Transverse colon (tissue), 4 donors: ENCODE measurements at regions not wholly inside any gene's neighbourhood (a gene's known extent, or its start where the extent isn't known, plus 50 kb on each side); places are given as distances from the start of the nearest gene placed in this dataset.

Experiments
- CTCF ChIP-seq, 5 experiments: fragments of 200-600 bp in 3 of 5; fragments of 450-650 bp in 2 of 5; sonication (generic) in 3 of 5; IDR thresholded peaks; 1 replicate in 2 of 5; 2 replicates in 3 of 5; pipeline ENCODE4 v1.5.1; 2016 to 2017; ENCODE audit warnings: antibody characterized with exemption in 5 of 5, inconsistent platforms in 3 of 5, mild to moderate bottlenecking in 2 of 5, moderate library complexity in 1 of 5
- POLR2A ChIP-seq: fragments of 450-650 bp; IDR thresholded peaks from one replicate; pipeline ENCODE4 v1.6.1; 2016; ENCODE audit warnings: antibody characterized with exemption, mild to moderate bottlenecking, moderate library complexity
- POLR2AphosphoS5 ChIP-seq, 3 donors: sonication (generic); formaldehyde crosslinking; IDR thresholded peaks; one replicate each; pipeline ENCODE4 v1.6.1; 2016; ENCODE audit warnings: antibody characterized with exemption in 3 of 3

GRCh38 chr1:61580417-61580816 lies 144.5 kb downstream of the TM2D1 start:
- TF ChIP-seq POLR2A (no peak), CTCF (IDR thresholded peaks at IDR 0.05) (no peak), POLR2AphosphoS5 (IDR thresholded peaks at IDR 0.05) (no peak)
